Large intestine (tissue), 3 donors: ENCODE measurements at regions not wholly inside any gene's neighbourhood (a gene's known extent, or its start where the extent isn't known, plus 50 kb on each side); places are given as distances from the start of the nearest gene placed in this dataset.

Experiments used
- DNase-seq, 2 donors: peaks; one replicate each; pipeline versions ENCODE4 v3.0.0 to v3.0.0-alpha.2; 2013
- H3K27ac ChIP-seq: one replicate; pipeline ENCODE4 v1.5.1; 2013; ENCODE audit warnings: low read length
- H3K27me3 ChIP-seq: 2 replicates; pipeline ENCODE4 v1.6.1; 2013; ENCODE audit warnings: low read length; ENCODE audit not compliant: control insufficient read depth, insufficient read depth
- H3K36me3 ChIP-seq: 2 replicates; pipeline ENCODE4 v1.6.1; 2013; ENCODE audit warnings: low read length; ENCODE audit not compliant: control insufficient read depth, insufficient read depth
- H3K4me1 ChIP-seq: one replicate; pipeline ENCODE4 v1.6.1; 2013; ENCODE audit warnings: low read length; ENCODE audit not compliant: control insufficient read depth, insufficient read depth
- H3K4me3 ChIP-seq: one replicate; pipeline ENCODE4 v1.5.1; 2013; ENCODE audit warnings: low read length
- H3K9me3 ChIP-seq: one replicate; pipeline ENCODE4 v1.6.1; 2013; ENCODE audit warnings: mild to moderate bottlenecking, low read depth, low read length, moderate library complexity; ENCODE audit not compliant: control insufficient read depth
- WGBS: methylation state at CpG from one replicate; pipeline ENCODE4 v1.1.5; 2013; ENCODE audit warnings: low lambda C conversion rate; ENCODE audit not compliant: insufficient coverage; 5-methylcytosine and 5-hydroxymethylcytosine counted together

DNA sequence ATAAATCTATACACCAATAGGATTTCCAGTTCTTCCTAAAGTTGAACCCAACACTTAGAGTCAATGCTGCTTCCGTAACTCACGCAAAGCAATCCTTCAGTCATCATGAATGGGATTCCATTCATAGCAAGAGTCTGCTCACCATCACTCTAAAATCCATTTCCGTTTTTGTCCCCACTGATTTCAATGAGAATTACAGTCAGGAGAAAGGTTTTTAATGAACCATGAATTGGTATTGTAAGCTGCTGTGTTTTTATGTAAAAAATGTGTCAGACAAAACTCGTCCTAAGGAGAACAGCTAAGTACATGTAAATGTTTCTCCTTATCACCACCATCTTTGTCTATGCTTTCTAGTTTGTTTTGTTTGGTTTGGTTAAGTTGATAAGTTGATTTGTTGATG, 391.5 kb downstream of the IRS1 start:
- WGBS, result 67% methylated on average over 1 of the region's 4 CpGs
- Histone ChIP-seq H3K36me3 (no peaks in the 10 kb centered on the region), H3K4me3 (no peak overlapping the region)

DNA sequence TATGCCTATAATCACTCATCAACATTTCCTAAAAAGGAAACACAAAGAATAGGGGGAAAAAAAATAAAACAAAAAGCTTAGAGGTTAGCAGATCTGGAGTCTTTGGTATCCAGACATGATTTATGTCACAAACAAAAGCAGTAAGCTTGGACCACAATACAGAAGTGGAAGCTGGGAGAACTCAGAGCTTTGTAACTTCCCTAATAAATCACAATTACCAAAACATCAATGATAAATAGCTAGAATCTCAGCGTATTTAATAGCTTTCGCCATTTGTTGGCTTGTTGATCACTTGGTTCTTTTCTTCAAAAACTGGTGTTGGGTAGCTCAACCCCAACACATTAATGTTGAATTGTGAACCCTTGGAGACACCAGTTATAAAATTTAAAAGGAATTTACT, 392.5 kb downstream of the IRS1 start:
- Histone ChIP-seq H3K36me3 (no peaks in the 10 kb centered on the region), H3K27me3 (no peaks in the 10 kb centered on the region), H3K9me3 (no peaks in the 10 kb centered on the region), H3K4me3 (no peak overlapping the region), H3K4me1 (peaks cover 6% of the 10 kb centered on the region), H3K27ac (no peak overlapping the region)
- whole genome bisulfite sequencing, result 87% methylated on average over 2 of the region's 2 CpGs
- no peak for DNase-seq

More for the DNA sequence above, 391.5 kb downstream of the IRS1 start:
- Histone ChIP-seq H3K27me3 (no peaks in the 10 kb centered on the region), H3K4me1 (peaks cover 12% of the 10 kb centered on the region), H3K27ac (no peak overlapping the region), H3K9me3 (no peaks in the 10 kb centered on the region)
- DNase-seq, result no peak

DNA sequence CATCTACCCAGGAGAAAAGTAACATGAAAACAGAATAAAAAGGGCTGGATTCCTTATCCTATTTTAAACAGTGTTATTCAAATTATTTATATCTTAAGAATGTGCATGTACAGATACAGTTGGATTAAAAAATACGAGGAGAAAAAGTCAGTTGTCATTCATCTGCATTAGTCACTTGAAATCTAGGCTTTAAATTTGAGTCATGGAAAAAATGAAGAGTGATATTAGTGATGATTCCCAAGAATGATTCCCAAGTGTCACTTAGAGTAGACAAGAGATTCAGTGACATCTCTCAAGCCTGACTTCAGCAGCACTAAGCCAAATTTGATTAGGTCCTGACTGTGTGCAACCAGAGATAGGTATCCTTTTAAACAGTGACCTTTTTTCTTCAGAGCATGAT, 394.2 kb downstream of the IRS1 start:
- no peak for DNase-seq
- H3K4me1 ChIP-seq, result no peaks in the 10 kb centered on the region
- no peaks in the 10 kb centered on the region for H3K27me3 ChIP-seq

DNA sequence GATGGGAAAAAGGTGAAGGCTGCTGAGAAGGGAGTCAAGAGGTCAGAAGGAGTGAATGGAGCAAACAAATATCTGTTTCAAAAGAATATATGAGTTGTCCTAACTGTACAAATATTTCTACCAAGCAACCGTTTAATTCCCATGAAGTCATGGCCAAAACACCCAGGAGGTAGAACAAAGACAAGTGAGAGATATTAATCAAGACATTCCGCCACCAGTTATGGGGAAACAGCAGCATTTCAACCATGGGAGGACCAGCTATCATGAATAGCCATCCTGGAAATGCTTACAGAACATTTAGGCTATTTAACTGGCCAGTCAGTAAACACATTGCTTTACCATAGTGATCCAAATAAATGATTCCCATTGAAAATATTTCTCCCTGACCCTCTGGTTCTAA, 396.3 kb downstream of the IRS1 start:
- Histone ChIP-seq H3K4me3 (no peak overlapping the region), H3K27me3 (no peaks in the 10 kb centered on the region), H3K9me3 (no peaks in the 10 kb centered on the region), H3K27ac (no peak overlapping the region), H3K4me1 (no peaks in the 10 kb centered on the region), H3K36me3 (no peaks in the 10 kb centered on the region)
- DNase-seq, result no peak
- WGBS, result no CpG with 5 or more reads among the region's 2 CpGs

More for the DNA sequence above, 394.2 kb downstream of the IRS1 start:
- Histone ChIP-seq H3K9me3 (no peaks in the 10 kb centered on the region), H3K27ac (no peak overlapping the region), H3K36me3 (no peaks in the 10 kb centered on the region), H3K4me3 (no peak overlapping the region)
- 88% methylated on average over 1 of the region's 1 CpG for WGBS

DNA sequence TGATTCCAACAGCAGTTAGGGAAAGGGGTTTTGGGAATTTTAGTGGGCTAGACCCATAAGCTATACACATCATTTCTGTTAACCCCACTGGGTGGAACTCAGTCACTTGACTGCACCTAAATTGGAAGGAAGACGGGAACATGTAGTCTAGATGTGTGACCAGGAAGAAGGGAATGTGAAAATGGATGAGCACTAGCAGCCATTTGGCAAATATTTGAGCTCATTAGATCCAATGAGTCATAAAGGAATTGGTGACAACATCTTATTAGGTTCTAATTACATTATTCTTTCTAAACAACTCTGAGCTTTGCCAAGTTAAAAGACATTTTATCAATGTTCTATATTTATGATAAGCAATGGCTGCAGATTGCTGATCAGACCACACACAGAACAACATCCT, 400.6 kb downstream of the IRS1 start:
- Histone ChIP-seq H3K27ac (no peak overlapping the region), H3K9me3 (no peaks in the 10 kb centered on the region), H3K4me1 (no peaks in the 10 kb centered on the region), H3K4me3 (no peak overlapping the region), H3K36me3 (no peaks in the 10 kb centered on the region), H3K27me3 (no peaks in the 10 kb centered on the region)
- no CpG with 5 or more reads among the region's 1 CpG for WGBS
- no peak for DNase-seq

DNA sequence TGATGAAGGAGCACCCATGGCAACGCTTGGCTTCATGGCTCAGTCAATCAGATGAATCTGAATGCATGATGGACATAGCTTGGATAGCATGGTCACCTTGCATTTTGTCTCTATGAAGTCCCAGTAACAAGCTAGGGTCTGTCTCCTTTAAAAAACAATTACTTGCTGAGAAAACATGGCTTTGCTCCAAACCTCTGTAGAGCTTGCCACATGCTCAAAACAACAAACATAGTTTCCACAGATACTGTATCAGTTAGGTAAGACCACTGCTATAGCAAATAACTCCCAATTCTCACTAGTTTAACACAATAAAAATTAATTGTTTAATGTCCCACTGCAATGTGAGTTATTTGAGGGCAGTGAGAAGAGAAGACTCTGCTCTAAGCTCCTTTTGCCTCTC, 401.0 kb downstream of the IRS1 start:
- H3K36me3 ChIP-seq, result no peaks in the 10 kb centered on the region
- H3K4me3 ChIP-seq, result no peak overlapping the region
- WGBS, result no CpG with 5 or more reads among the region's 1 CpG
- no peak overlapping the region for H3K27ac ChIP-seq
- H3K9me3 ChIP-seq, result no peaks in the 10 kb centered on the region
- DNase-seq, result no peak
- no peaks in the 10 kb centered on the region for H3K27me3 ChIP-seq
- no peaks in the 10 kb centered on the region for H3K4me1 ChIP-seq

DNA sequence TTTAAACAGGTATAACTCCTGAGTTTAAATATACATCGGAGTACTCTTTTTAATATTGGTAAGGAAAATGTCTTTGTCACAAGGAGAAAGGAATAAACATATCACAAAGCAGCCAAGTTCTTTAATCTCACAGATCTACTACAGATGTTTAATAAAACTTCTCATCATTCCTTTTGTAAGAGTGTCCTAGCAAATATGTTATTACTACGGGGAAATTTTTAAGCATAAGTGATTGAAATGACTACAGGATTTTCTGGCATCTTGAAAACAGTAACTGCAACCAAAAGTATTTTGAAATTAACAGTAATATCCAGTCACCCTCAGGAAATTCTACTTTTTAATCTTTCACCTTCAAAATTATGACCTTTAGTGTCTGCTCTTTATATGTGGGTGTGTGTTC, 403.1 kb downstream of the IRS1 start:
- no peaks in the 10 kb centered on the region for H3K36me3 ChIP-seq
- WGBS, result 100% methylated on average over 1 of the region's 2 CpGs
- H3K4me1 ChIP-seq, result no peaks in the 10 kb centered on the region
- H3K27ac ChIP-seq, result no peak overlapping the region
- DNase-seq, result no peak
- H3K27me3 ChIP-seq, result no peaks in the 10 kb centered on the region
- no peak overlapping the region for H3K4me3 ChIP-seq
- peaks cover 4% of the 10 kb centered on the region for H3K9me3 ChIP-seq

DNA sequence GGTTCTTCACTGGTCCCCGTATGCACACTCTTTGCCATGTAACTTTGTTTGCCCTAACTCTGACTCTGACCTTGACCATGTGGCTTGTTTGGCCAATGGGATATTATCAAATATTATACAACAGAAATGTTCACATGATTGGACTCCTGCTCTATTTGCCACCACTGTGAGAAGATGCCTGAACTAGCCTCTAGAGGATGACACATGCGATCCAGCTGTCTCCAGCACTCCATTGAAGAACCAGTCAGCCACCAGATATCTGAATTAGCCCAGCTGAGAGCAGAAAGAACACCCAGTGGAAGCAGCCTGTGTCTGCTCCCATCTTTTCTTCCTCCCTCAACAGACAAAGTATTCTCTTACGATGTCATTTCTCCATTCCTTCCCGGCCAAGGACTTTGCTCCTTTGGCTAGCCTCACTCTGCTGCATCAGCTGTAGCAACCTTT, 412.1 kb downstream of the IRS1 start:
- peak in 1 of 2 donors; percentile 12 for DNase-seq
- H3K4me3 ChIP-seq, result no peak overlapping the region
- H3K36me3 ChIP-seq, result no peaks in the 10 kb centered on the region
- WGBS, result 100% methylated on average over 1 of the region's 4 CpGs
- H3K9me3 ChIP-seq, result no peaks in the 10 kb centered on the region
- H3K27ac ChIP-seq, result no peak overlapping the region
- H3K27me3 ChIP-seq, result no peaks in the 10 kb centered on the region
- H3K4me1 ChIP-seq, result no peaks in the 10 kb centered on the region

DNA sequence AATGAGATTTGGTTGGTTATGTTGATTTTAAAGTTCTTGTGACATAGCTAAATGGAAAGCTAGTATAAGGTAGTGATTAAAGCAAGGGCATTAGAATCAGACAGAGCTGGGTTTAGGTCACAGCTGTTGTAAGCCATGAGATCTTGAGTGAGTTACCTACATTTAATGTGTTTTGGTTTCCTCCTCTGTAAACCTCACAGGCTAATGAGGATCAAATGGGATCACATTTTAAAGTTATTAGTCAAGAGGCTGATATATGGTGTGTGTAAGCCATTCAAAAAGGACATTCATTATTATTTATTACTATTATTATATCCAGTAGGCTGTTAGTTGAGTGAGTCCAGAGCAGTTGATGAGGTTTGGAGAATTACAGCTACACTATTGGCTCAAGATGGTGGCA, 416.2 kb downstream of the IRS1 start:
- H3K36me3 ChIP-seq, result no peaks in the 10 kb centered on the region
- DNase-seq, result no peak
- H3K27me3 ChIP-seq, result no peaks in the 10 kb centered on the region
- no peak overlapping the region for H3K27ac ChIP-seq
- no peaks in the 10 kb centered on the region for H3K4me1 ChIP-seq
- H3K9me3 ChIP-seq, result no peaks in the 10 kb centered on the region
- no peak overlapping the region for H3K4me3 ChIP-seq

DNA sequence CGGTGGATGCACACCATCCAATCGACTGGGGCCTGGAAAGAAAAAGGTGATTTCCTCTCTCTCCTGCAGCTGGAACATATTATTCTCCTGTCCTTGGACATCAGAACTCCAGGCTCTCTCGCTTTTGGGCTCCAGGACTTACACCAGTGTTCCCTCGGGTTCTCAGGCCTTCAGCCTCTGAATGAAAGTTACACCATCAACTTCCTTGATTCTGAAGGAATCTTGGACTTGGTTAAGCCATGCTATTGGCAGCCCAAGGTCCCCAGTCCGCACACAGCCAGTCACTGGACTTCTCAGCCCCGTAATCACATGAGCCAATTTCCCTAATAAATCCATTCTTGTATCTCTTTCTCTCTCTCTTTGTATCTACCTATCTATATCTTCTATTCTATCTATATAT, 418.9 kb downstream of the IRS1 start:
- Histone ChIP-seq H3K4me3 (no peak overlapping the region), H3K27me3 (no peaks in the 10 kb centered on the region), H3K4me1 (no peaks in the 10 kb centered on the region), H3K27ac (no peak overlapping the region), H3K9me3 (no peaks in the 10 kb centered on the region), H3K36me3 (no peaks in the 10 kb centered on the region)
- 100% methylated on average over 2 of the region's 6 CpGs for WGBS
- DNase-seq, result no peak

DNA sequence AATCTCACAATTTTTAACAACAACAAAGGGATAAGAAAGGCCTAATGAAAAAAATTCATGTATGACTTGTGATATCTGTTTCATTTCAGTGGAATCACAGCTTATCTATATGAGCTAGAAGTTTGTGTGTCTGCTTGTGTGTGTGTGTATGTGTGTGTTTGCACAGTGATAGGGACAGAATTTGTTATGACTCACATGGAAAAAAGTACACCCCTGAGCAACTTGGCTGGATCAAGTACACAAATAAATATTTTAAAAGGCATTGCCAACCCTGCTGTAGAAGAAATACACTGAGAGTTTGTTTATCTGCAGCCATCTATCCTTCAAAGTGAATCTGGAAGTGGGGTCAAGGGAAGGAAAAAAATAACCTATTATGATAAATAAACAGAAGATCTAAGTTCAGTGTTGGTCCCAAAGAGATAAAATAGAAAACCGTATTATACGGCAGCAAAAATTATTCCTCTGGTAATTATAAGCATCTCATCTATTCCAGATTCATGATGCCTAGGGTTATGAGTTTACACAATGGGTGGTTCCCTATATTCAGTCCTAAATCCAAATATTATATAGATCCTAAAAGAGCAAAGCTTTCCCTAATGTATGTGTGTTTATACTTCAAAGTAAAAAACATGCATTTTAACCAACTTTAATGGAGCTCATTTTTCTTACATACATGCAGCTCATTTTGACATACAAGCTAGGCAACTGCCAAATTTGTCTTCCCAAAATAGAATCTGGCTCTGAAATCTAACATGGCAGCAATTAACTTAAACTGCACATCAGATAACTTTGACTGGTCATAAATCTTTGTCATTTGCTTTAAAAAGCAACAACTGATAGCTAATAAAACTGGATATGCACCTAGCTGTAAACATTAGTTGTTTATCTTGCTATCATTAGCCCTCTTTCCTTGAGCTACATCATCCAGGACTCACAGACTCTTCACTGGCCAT, 420.6 kb downstream of the IRS1 start:
- Histone ChIP-seq H3K27me3 (no peaks in the 10 kb centered on the region), H3K27ac (no peak overlapping the region), H3K4me3 (no peak overlapping the region), H3K36me3 (no peaks in the 10 kb centered on the region), H3K4me1 (no peaks in the 10 kb centered on the region), H3K9me3 (no peaks in the 10 kb centered on the region)
- no CpG with 5 or more reads among the region's 2 CpGs for WGBS
- DNase-seq, result no peak
